Activated CD4-positive, alpha-beta T cell treated with anti-CD3 and anti-CD28 coated beads for 48 hours (primary cell): ENCODE measurements at regions not wholly inside any gene's neighbourhood (a gene's known extent, or its start where the extent isn't known, plus 50 kb on each side); places are given as distances from the start of the nearest gene placed in this dataset.
"Not testable (repeated sequence)": the region's sequence is repeated elsewhere in the genome, so short reads cannot be mapped to it uniquely, and the experiment has no call there.

ENCODE experiments used
- DNase-seq: peaks from one replicate; pipeline ENCODE4 v3.0.0-alpha.2; 2020

- no peak for DNase-seq
Measured at GRCh38 chr13:47687577-47687976, 313.5 kb downstream of the SUCLA2 start.

DNA sequence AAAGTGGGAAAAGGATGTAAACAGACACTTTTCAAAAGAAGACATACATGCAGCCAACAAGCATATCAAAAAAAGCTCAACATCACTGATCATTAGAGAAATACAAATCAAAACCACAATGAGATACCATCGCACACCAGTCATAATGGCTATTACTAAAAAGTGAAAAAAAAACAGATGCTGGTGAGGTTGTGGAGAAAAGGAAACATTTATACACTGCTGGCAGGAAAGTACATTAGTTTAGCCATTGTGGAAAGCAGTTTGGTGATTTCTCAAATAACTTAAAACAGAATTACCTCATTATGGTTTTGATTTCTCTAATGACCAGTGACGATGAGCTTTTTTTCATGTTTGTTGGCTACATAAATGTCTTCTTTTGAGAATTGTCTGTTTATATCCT lies 315.9 kb downstream of the SUCLA2 start:
- DNase-seq: not testable (repeated sequence)

GRCh38 chr13:47680748-47681147 lies 320.3 kb downstream of the SUCLA2 start:
- DNase-seq: no peak

- no peak for DNase-seq
Measured at GRCh38 chr13:47679401-47679800, 321.7 kb downstream of the SUCLA2 start.

- DNase-seq: no peak
Measured at GRCh38 chr13:47678201-47678968, 322.7 kb downstream of the SUCLA2 start.

DNA sequence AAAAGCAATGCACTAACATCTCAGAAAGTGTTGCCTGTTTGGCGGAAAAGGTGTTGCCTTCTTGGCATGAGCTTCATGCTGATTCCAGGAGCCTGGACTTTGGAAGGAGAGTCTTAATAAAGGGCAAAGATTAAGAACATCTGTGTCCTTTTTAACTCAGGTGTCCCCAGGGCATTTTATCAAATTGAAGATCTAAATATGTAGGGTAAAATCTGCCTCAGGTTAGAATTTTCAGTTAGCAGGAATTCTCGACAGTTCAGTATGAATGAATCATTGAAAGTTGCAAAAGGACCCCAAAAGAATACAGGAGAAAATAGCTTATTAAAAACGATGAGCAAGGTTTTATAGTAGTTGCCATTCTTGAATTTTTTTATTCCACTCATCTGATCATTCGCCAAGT lies 325.2 kb downstream of the SUCLA2 start:
- no peak for DNase-seq

GRCh38 chr13:47673009-47673850 lies 327.8 kb downstream of the SUCLA2 start:
- no peak for DNase-seq

DNA sequence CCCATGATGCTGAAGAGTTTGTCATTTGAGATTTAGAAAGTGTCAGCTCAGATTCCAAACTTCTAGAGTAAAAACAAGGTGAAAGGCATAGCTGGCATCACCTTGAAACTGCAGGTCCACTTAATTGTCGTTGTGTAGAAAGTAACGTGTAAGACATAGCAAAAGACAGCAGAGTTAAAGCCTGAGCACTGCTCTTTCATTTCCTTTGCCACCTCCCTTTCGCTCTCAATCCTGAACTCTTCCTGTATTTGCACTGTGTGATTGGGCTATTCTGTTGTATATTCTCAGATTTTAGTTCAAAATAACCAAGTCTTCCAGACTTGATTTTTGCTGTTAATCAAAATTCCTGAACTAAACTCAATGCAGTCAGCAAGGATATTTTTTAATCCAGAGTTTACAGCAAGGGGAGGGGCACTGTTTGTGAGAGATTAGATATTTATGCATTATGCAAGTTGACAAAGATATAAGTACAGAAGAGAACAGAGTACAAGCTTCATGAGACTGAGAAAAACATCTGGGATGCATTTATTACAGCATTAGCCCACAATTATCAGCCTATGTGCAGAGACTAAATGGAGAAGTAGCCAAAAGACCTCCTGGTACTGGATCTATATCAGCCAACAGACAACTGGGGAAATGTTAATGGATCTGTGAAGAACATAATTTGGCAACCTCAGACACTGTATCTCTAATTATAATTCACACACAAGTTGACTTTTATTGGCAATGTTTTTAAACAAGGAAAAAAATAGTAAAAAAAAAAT lies 328.6 kb downstream of the SUCLA2 start:
- DNase-seq: no peak

DNA sequence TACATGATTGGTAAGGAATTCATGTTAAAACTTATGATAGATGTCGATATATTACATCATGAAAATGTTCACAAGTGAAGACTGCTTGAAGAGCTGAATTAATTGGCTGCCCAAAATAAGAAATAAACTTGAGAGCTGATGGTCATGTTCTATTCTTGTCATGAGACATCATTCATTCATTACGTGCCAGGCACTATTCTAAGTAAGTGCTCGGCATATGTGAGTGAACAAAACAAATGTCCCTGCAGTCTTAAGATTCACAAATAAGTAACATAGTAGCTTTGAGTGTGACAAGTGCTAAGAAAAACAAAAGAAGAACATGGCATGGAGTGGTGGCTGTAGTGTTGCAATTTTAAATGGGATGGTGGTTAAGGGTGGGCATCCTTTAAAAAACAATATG lies 329.3 kb downstream of the SUCLA2 start:
- no peak for DNase-seq

DNA sequence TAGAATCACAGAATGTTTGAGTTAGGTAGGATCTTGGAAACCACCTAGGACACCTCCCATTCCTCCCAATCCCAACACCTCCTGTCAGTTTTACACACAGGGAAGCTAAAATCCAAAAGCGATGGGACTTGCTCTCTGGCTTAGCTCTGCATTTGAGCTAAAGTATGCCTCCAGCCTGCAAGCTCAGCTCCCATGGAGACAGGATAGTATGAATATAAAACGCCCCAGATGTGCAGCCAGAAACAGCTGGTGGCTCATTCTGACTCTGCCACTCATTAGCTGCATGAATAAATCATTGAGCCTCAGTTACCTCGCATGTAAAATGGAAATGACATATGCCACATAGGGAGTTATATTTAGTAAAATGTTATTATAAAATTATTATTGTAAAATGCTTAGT lies 336.0 kb downstream of the SUCLA2 start:
- no peak for DNase-seq

GRCh38 chr13:47661076-47661475 lies 340.0 kb downstream of the SUCLA2 start:
- DNase-seq: no peak

- DNase-seq: no peak
Measured at GRCh38 chr13:47656651-47657050, 344.4 kb downstream of the SUCLA2 start.

- DNase-seq: no peak
Measured at GRCh38 chr13:47650209-47650608, 350.9 kb downstream of the SUCLA2 start.

DNA sequence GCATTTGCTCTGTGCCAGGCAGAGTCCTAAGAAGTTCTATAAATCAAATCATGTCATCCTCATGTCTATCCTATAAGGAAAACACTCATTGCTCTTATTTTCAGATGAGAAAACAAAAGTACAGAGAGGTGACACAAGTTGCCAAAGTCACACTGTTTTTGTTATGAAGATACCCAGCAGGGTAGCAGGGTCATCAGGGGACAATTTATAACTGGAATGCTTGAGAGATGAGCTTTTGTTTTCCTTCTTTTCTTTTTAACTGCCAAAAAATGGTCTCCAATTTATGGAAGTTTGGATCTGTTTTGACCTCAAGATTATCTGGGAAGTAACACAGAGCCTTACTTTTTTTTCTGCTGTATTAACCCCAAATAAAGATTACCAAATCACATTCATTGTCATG lies 354.1 kb downstream of the SUCLA2 start:
- DNase-seq: no peak

DNA sequence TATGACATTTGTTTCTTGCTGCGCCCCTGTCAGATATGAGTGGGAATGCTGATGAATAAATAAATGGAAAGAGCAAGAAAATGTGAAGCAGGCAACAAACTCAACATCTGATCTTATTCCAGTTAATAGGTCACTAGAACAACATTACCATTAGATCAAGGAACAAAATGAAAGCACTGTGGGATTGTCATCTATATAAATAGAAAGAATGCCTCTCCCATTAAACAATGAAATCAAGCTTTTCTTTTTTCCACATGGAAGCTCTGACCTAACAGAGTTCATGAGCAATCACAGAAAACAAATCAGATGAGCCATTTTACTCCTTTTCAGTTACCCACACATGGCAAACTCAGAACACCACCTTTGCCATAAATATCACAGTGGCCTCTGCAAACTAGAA lies 354.8 kb downstream of the SUCLA2 start:
- DNase-seq: no peak

GRCh38 chr13:47639738-47640447 lies 361.2 kb downstream of the SUCLA2 start:
- no peak for DNase-seq

- DNase-seq: no peak
Measured at GRCh38 chr13:47638627-47639026, 362.4 kb downstream of the SUCLA2 start.

- no peak for DNase-seq
Measured at GRCh38 chr13:47632311-47632710, 368.8 kb downstream of the SUCLA2 start.

GRCh38 chr13:47628666-47629065 lies 372.4 kb downstream of the SUCLA2 start:
- no peak for DNase-seq

- no peak for DNase-seq
Measured at GRCh38 chr13:47623862-47624261, 377.2 kb downstream of the SUCLA2 start.

- no peak for DNase-seq
Measured at GRCh38 chr13:47621931-47622330, 379.1 kb downstream of the SUCLA2 start.

DNA sequence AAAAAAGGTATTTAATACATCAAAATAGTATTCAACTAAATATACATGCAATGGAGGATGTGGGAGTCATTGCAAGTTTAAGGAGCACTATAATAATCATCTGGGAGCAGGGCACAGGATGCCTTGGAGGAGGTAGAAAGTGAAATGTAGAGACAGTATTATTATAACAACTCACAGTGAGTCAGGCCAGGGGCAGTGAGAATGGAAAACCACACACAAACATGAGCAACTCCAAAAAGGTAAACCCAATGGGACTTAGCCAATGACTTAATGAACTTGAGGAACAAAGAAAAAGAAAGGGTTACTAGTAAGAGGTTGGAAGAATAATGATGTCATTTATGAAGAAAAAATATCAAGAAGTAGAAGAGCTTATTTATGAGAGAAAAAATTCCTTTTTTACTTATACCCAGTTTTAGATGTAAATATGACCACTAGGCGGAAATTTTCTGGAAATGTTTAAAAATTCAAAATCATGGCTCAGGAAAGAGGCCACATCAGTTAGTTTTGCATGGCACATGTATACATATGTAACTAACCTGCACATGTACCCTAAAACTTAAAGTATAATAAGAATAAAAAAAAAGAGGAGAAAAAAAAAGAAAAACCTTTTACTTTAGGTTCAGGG lies 389.3 kb downstream of the SUCLA2 start:
- no peak for DNase-seq
